Fibroblast of the aortic adventitia (primary cell): ENCODE measurements at regions not wholly inside any gene's neighbourhood (a gene's known extent, or its start where the extent isn't known, plus 50 kb on each side); places are given as distances from the start of the nearest gene placed in this dataset.

Experiments used
- DNase-seq: peaks from one replicate; pipeline ENCODE4 v3.0.0-alpha.2; 2010; ENCODE audit warnings: low read depth
- H3K4me3 ChIP-seq: 2 replicates; pipeline ENCODE4 v1.5.1; 2011; ENCODE audit warnings: low read depth, mild to moderate bottlenecking, control low read depth, low read length, moderate library complexity
- CTCF ChIP-seq: IDR thresholded peaks from 2 replicates; pipeline ENCODE4 v1.5.1; 2011; ENCODE audit warnings: mild to moderate bottlenecking, low read length, control low read depth, inconsistent platforms; ENCODE audit not compliant: insufficient read depth

GRCh38 chr6:105501246-105501645, 98.4 kb upstream of the PREP start:
- TF ChIP-seq CTCF: no peak
- no peak for DNase-seq
- no peak overlapping the region for H3K4me3 ChIP-seq

GRCh38 chr6:105500693-105501092, 97.8 kb upstream of the PREP start:
- DNase-seq: no peak
- no peak for TF ChIP-seq CTCF

GRCh38 chr6:105499931-105500330, 97.0 kb upstream of the PREP start:
- TF ChIP-seq CTCF: no peak
- no peak for DNase-seq
- H3K4me3 ChIP-seq: no peak overlapping the region

More at GRCh38 chr6:105500693-105501092, 97.8 kb upstream of the PREP start:
- no peak overlapping the region for H3K4me3 ChIP-seq

- TF ChIP-seq CTCF: no peak
- H3K4me3 ChIP-seq: no peak overlapping the region
- no peak for DNase-seq
Measured at GRCh38 chr6:105499136-105499870, 96.4 kb upstream of the PREP start.

GRCh38 chr6:105497549-105497948, 94.7 kb upstream of the PREP start:
- TF ChIP-seq CTCF: no peak
- DNase-seq: no peak
- no peak overlapping the region for H3K4me3 ChIP-seq

- DNase-seq: no peak
- no peak for TF ChIP-seq CTCF
- H3K4me3 ChIP-seq: no peak overlapping the region
Measured at GRCh38 chr6:105495515-105495914, 92.6 kb upstream of the PREP start.

GRCh38 chr6:105494688-105495087, 91.8 kb upstream of the PREP start:
- H3K4me3 ChIP-seq: no peak overlapping the region
- TF ChIP-seq CTCF: no peak
- DNase-seq: no peak
